ENCODE measurements at regions not wholly inside any gene's neighbourhood (a gene's known extent, or its start where the extent isn't known, plus 50 kb on each side); places are given as distances from the start of the nearest gene placed in this dataset.

- TF ChIP-seq POLR2A (IDR thresholded peaks at IDR 0.05; ENCODE audit: low read depth, low read length) (no peak), POLR2AphosphoS5 (IDR thresholded peaks at IDR 0.05; ENCODE audit: low read depth, low read length) (no peak)
Observed at GRCh38 chr12:24072302-24072701, 122.8 kb upstream of the SOX5 start.

All from GM12892 (cell line).